NCI-H345 treated with DMSO at 0.1 percent for 48 hours (cell line): ENCODE measurements at regions not wholly inside any gene's neighbourhood (a gene's known extent, or its start where the extent isn't known, plus 50 kb on each side); places are given as distances from the start of the nearest gene placed in this dataset.
"Not testable (repeated sequence)": the region's sequence is repeated elsewhere in the genome, so short reads cannot be mapped to it uniquely, and the experiment has no call there.

Source experiments
- DNase-seq: peaks from one replicate; lab custom pipeline; 2025; ENCODE audit not compliant: unreplicated experiment; lab: John Stamatoyannopoulos, UW

GRCh38 chr1:221978631-221979334, 236.9 kb upstream of the DUSP10 start:
- DNase-seq: not testable (repeated sequence)

- not testable (repeated sequence) for DNase-seq
Measured at GRCh38 chr1:221973787-221974186, 231.9 kb upstream of the DUSP10 start.

DNA sequence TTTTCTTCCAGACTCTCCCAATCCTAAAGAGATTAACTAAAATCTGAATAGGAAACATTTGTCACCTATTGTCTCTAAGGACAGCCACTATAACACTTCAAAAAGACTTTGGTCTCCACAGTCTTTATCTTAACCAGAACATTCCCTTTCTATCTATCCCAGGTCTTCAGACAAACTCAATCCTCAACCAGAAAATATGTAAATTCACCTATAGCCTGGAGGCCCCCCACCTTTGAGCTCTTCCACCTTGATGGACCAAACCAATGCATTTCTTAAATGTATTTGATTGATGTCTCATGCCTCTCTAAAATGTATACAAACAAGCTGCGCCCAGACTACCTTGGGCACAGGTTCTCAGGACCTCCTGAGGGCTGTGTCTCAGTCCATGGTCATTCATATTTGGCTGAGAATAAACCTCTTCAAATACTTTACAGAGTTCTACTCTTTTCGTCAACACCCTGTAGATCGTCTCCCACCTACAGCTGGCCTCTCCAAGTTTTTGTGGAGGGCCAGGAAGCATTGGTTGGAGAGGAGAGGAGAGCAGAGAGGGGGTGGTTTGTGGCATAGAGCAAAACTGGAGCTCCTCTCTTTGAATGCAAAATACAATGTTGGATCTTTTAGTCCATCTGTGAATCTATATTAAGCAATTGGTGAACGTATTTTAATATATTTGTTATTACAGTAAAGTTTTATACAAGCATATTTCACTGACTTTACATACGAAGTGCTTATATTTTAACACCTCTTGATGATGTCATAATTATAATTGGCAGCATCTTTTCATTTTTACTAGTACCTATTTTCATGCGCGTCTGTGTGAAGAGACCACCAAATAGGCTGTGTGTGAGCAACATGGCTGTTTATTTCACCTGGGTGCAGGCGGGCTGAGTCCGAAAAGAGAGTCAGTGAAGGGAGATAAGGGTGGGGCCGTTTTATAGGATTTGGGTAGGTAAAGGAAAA, 230.7 kb upstream of the DUSP10 start:
- DNase-seq: no peak

- DNase-seq: not testable (repeated sequence)
Measured at GRCh38 chr1:221971035-221971434, 229.1 kb upstream of the DUSP10 start.

DNA sequence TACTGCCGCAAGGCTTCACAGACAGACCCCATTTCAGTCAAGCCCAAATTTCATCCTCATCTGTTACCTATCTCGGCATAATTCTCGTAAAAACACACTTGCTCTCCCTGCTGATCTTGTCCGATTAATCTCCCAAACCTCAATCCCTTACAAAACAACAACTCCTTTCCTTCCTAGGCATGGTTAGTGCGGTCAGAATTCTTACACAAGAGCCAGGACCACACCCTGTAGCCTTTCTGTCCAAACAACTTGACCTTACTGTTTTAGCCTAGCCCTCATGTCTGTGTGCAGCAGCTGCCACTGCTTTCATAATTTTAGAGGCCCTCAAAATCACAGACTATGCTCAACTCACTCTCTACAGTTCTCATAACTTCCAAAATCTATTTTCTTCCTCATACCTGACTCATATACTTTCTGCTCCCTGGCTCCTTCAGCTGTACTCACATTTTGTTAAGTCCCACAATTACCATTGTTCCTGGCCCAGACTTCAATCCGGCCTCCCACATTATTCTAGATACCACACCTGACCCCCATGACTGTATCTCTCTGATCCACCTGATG, 227.5 kb upstream of the DUSP10 start:
- not testable (repeated sequence) for DNase-seq

- not testable (repeated sequence) for DNase-seq
Measured at GRCh38 chr1:221967538-221967937, 225.6 kb upstream of the DUSP10 start.

DNA sequence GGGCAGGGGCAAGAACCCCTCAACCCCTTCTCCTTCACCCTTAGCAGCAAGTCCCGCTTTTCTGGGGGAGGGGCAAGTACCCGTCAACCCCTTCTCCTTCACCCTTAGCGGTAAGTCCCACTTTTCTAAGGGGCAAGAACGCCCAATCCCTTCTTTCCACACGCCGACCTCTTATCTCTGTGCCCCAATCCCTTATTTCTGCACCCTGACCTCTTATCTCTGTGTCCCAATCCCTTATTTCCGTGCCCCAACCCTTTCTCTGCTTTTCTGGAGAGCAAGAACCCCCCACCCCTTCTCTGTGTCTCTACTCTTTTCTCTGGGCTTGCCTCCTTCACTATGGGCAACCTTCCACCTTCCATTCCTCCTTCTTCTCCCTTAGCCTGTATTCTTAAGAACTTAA, 225.0 kb upstream of the DUSP10 start:
- not testable (repeated sequence) for DNase-seq

- not testable (repeated sequence) for DNase-seq
Measured at GRCh38 chr1:221965891-221966290, 224.0 kb upstream of the DUSP10 start.

GRCh38 chr1:221965252-221965651, 223.4 kb upstream of the DUSP10 start:
- DNase-seq: no peak

DNA sequence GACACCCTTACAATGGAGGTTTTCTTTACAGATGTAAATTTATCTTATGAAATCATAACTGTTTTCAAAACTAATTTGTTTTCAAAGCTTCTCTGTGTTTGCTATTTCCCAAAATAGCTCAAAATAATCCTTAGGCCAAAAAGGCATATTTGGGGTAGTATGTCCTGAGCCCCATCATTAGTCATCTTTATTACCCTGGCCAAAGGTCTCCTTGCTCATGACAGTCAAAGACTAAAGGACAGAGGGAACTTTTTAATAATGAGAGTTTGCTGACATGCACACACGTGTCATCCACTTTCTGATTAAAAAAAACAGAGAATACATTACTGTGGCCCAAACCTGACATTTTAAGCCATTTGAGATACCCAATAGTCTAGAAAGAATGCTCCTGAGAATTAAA, 221.9 kb upstream of the DUSP10 start:
- DNase-seq: no peak

- DNase-seq: no peak
Measured at GRCh38 chr1:221962385-221962784, 220.5 kb upstream of the DUSP10 start.

GRCh38 chr1:221961532-221962292, 219.8 kb upstream of the DUSP10 start:
- no peak for DNase-seq

GRCh38 chr1:221958161-221958562, 216.3 kb upstream of the DUSP10 start:
- not testable (repeated sequence) for DNase-seq

- not testable (repeated sequence) for DNase-seq
Measured at GRCh38 chr1:221957350-221957749, 215.5 kb upstream of the DUSP10 start.

DNA sequence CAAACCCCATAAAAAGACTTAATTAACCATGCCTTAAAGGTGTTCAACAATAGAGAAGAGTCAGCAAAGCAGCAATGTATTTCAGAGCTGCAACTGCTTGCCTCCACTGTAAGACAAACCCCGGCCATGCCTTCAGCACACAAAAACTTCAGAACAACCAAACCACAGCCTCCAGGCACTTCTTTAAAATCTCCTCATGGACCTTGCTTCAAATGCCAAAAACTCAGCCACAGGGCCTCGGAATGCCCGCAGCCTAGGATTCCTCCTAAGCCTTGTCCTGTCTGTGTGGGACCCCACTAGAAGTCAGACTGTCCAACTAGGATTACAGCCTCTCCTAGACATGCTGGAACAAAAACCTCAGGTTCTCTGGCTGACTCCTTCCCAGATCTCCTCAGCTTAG, 208.1 kb upstream of the DUSP10 start:
- no peak for DNase-seq

GRCh38 chr1:221948459-221948858, 206.6 kb upstream of the DUSP10 start:
- no peak for DNase-seq

- no peak for DNase-seq
Measured at GRCh38 chr1:221947731-221948130, 205.8 kb upstream of the DUSP10 start.

DNA sequence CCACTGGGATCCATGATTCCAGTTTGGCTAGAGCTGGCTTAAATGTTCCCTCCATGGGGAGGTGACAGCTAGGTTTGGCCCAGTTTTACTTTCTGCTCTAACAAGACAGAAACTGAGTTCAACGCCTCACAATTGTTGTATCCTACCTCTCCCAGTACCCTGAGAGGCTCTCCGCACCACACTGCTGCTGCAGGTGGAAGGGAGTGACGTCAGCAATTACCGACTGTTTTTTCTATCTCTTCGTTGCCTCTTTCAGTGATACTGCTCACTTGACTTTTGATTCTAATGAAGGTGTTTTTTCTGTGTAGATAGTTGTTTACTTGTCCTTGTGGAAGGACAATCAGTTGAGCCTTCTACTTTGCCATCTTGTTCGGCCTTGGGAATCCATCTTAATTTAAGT, 204.9 kb upstream of the DUSP10 start:
- no peak for DNase-seq

DNA sequence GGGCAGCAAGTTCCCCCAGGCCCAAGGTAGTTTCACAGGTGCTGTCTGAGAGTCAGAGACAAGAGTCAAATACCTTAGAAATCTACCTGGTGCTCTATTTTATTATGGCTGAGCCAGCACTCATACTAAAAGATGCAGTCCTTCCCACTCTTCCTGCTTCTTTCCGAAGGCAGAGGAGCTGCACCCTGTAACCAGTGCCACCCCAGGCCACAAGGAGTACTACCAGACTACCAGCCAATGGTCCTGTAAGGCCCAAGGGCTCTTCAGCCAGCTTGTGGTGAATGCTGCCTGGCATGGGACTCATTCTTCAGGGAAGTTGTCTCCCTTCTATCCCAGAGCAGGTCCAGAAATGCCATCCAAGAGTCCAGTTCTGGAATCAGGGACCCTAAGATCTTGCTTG, 203.8 kb upstream of the DUSP10 start:
- DNase-seq: no peak

DNA sequence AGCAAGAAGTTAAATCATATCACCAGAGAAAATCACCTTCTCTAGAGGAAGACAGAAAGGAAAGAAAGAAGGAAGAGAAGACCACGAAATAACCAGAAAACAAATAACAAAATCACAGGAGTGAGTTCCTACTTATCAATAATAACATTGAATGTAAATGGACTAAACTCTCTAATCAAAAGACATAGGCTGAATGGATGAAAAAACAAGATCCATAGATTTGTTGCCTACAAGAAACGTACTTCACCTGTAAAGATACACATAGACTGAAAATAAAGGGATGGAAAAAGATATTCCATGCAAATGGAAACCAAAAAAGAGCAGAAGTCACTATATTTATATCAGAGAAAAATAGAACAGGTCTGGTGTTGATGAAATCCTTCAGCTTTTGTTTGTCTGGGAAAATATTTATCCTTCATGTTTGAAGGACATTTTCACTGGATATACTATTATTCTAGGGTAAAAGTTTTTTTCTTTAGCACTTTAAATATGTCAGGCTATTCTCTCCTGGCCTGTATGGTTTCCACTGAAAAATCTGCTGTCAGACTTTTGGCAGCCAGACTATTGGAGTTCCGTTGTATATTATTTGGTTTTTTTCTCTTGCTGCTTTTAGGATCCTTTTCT, 202.5 kb upstream of the DUSP10 start:
- no peak for DNase-seq

DNA sequence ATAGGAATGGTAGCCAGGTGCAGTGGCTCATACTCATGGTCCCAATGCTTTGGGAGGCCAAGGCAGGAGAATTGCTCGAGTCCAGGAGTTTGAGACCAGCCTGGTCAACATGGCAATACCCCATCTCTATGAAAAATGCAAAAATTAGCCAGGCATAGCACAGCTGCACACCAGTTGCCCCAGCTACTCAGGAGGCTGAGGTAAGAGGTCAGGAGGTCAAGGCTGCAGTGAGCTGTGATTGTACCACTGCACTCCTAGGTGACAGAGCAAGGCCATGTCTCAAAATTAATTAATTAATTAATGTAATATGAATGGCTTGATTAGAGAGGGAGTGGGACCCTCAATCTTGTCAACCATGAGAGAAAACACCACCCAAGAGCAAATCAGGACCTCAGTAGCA, 198.7 kb upstream of the DUSP10 start:
- DNase-seq: no peak
